ENCODE measurements at regions not wholly inside any gene's neighbourhood (a gene's known extent, or its start where the extent isn't known, plus 50 kb on each side); places are given as distances from the start of the nearest gene placed in this dataset.
"Not testable (repeated sequence)": the region's sequence is repeated elsewhere in the genome, so short reads cannot be mapped to it uniquely, and the experiment has no call there.

DNA sequence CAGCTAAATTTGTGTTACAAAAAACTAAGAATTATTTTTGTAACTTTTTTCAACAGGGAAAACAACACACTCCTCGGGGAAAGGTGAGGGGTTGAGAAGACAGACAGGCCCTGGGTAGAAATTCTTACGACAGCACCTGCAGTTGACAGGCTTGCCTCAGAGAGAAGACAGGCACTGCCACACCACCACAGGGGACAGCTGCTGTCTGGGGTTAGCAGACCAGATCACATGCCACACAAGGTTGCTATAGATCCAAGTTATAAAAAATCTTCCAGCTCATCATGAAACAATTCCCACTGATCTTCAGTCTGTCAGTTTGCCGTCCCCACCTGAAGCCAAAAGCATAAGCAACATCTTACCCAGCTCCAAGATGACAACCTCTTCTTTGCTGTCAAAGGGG, 143.2 kb upstream of the ZCCHC13 start:
- Histone ChIP-seq H3K4me1 (ENCODE audit: insufficient read depth, low read length) (no peaks in the 10 kb centered on the region), H3K9ac (ENCODE audit: low read depth, low read length) (no peak overlapping the region), H3K36me3 (ENCODE audit: insufficient read depth, low read length) (no peaks in the 10 kb centered on the region), H3K9me3 (ENCODE audit: control insufficient read depth, insufficient read depth, low read length) (peaks cover 17% of the 10 kb centered on the region)

DNA sequence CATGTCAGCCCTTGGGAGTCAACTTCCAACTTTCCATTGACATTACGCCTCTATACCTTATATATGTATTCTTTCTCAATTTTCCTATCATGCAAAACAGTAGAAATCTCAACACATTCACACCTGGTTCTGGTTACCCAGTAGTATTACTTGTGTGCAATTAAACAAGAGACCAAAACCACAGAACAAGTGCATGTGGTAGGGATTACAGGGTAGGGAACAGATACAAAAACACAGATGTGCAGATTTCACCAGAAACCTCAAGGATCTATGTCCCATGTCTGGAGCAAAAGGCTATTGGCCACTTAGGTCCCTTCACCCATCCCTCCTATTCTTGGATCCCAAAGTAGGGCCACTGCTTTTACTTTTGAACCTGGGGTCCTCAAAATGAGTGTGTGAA, 143.6 kb upstream of the ZCCHC13 start:
- H3K9ac ChIP-seq (ENCODE audit: low read depth, low read length): no peak overlapping the region
- no peaks in the 10 kb centered on the region for H3K36me3 ChIP-seq (ENCODE audit: insufficient read depth, low read length)
- peaks cover 17% of the 10 kb centered on the region for H3K9me3 ChIP-seq (ENCODE audit: control insufficient read depth, insufficient read depth, low read length)
- H3K4me1 ChIP-seq (ENCODE audit: insufficient read depth, low read length): no peaks in the 10 kb centered on the region

DNA sequence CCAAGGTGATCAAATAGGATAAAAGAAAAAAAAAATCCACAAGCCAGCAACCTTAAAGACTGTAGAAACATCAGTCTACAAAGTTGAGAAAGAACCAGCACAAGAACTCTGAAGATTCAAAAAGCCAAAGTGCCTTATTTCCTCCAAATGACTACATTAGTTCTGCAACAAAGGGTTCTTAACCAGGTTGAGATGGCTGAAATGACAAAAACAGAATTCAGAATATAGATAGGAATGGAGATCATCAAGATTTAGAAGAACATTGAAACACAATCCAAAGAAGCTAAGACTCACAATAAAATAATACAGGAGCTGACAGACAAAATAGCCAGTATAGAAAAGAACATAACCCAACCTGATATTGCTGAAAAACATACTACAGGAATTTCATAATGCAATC, 156.5 kb upstream of the ZCCHC13 start:
- Histone ChIP-seq H3K9ac (ENCODE audit: low read depth, low read length) (no peak overlapping the region), H3K4me1 (ENCODE audit: insufficient read depth, low read length) (no peaks in the 10 kb centered on the region), H3K36me3 (ENCODE audit: insufficient read depth, low read length) (no peaks in the 10 kb centered on the region), H3K9me3 (ENCODE audit: control insufficient read depth, insufficient read depth, low read length) (peaks cover 5% of the 10 kb centered on the region; the same call in 1 of the 2 replicates)

- no peak overlapping the region for H3K9ac ChIP-seq (ENCODE audit: low read depth, low read length)
- no peaks in the 10 kb centered on the region for H3K36me3 ChIP-seq (ENCODE audit: insufficient read depth, low read length)
- peaks cover 26% of the 10 kb centered on the region for H3K9me3 ChIP-seq (ENCODE audit: control insufficient read depth, insufficient read depth, low read length)
- no peaks in the 10 kb centered on the region for H3K4me1 ChIP-seq (ENCODE audit: insufficient read depth, low read length)
These were observed 165.0 kb upstream of the ZCCHC13 start for GRCh38 chrX:74138943-74139342.

GRCh38 chrX:74133156-74133796, 170.7 kb upstream of the ZCCHC13 start:
- Histone ChIP-seq H3K36me3 (ENCODE audit: insufficient read depth, low read length) (no peaks in the 10 kb centered on the region), H3K9ac (ENCODE audit: low read depth, low read length) (no peak overlapping the region), H3K9me3 (ENCODE audit: control insufficient read depth, insufficient read depth, low read length) (peaks cover 17% of the 10 kb centered on the region), H3K4me1 (ENCODE audit: insufficient read depth, low read length) (peaks cover 11% of the 10 kb centered on the region)

DNA sequence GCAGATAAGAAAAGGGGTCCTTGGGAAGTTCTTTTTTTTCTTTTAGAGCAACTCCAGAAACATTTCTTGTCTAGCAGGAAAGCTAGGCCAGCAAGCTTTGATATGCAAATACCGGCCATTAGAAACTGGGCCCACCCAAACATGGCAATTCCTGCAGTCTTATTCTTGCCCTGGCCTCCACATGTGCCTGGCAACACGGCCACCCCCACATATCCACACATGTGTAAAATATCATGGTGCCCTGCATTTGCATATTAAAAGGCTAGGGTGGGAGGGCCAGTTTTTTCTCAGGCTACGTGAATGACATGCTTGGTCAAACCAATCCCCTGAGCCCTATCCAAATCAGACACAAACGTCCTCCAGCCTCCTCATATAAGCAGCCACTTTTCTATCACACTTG, 171.7 kb upstream of the ZCCHC13 start:
- H3K9ac ChIP-seq (ENCODE audit: low read depth, low read length): no peak overlapping the region
- peaks cover 13% of the 10 kb centered on the region for H3K9me3 ChIP-seq (ENCODE audit: control insufficient read depth, insufficient read depth, low read length)
- H3K4me1 ChIP-seq (ENCODE audit: insufficient read depth, low read length): peaks cover 11% of the 10 kb centered on the region
- no peaks in the 10 kb centered on the region for H3K36me3 ChIP-seq (ENCODE audit: insufficient read depth, low read length)

- H3K9me3 ChIP-seq (ENCODE audit: control insufficient read depth, insufficient read depth, low read length): no peaks in the 10 kb centered on the region
- no peaks in the 10 kb centered on the region for H3K4me1 ChIP-seq (ENCODE audit: insufficient read depth, low read length)
- H3K36me3 ChIP-seq (ENCODE audit: insufficient read depth, low read length): no peaks in the 10 kb centered on the region
- no peak overlapping the region for H3K9ac ChIP-seq (ENCODE audit: low read depth, low read length)
These were observed 184.7 kb upstream of the ZCCHC13 start for GRCh38 chrX:74119016-74119910.

- H3K4me1 ChIP-seq (ENCODE audit: insufficient read depth, low read length): no peaks in the 10 kb centered on the region
- no peak overlapping the region for H3K9ac ChIP-seq (ENCODE audit: low read depth, low read length)
- no peaks in the 10 kb centered on the region for H3K36me3 ChIP-seq (ENCODE audit: insufficient read depth, low read length)
- H3K9me3 ChIP-seq (ENCODE audit: control insufficient read depth, insufficient read depth, low read length): no peaks in the 10 kb centered on the region
These were observed 185.7 kb upstream of the ZCCHC13 start for GRCh38 chrX:74117962-74118902.

- Histone ChIP-seq H3K9ac (ENCODE audit: low read depth, low read length) (no peak overlapping the region), H3K4me1 (ENCODE audit: insufficient read depth, low read length) (no peaks in the 10 kb centered on the region), H3K36me3 (ENCODE audit: insufficient read depth, low read length) (no peaks in the 10 kb centered on the region), H3K9me3 (ENCODE audit: control insufficient read depth, insufficient read depth, low read length) (peaks cover 3% of the 10 kb centered on the region)
These were observed 192.7 kb upstream of the ZCCHC13 start for GRCh38 chrX:74111245-74111644.

DNA sequence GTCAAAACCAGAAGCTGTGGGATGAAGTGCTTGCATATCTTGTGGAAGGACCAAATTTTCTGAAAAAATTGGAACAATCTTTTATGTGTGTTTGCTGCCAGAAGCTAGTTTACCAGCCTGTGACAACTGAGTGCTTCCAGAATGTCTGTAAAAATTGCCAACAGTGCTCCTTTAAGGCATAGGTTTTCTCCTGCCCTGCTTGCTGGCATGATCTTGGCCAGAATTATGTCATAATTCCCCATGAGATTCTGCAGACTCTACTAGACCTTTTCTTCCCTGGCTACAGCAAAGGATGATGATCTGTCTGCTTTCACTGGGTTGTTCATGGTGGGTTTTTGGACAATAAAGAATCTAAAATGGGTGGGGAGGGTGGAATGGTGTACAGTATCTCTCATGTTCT, 196.3 kb upstream of the ZCCHC13 start:
- no peaks in the 10 kb centered on the region for H3K36me3 ChIP-seq (ENCODE audit: insufficient read depth, low read length)
- no peak overlapping the region for H3K9ac ChIP-seq (ENCODE audit: low read depth, low read length)
- H3K9me3 ChIP-seq (ENCODE audit: control insufficient read depth, insufficient read depth, low read length): peaks cover 7% of the 10 kb centered on the region
- H3K4me1 ChIP-seq (ENCODE audit: insufficient read depth, low read length): no peaks in the 10 kb centered on the region

- Histone ChIP-seq H3K9ac (ENCODE audit: low read depth, low read length) (no peak overlapping the region), H3K36me3 (ENCODE audit: insufficient read depth, low read length) (no peaks in the 10 kb centered on the region), H3K9me3 (ENCODE audit: control insufficient read depth, insufficient read depth, low read length) (peaks cover 10% of the 10 kb centered on the region), H3K4me1 (ENCODE audit: insufficient read depth, low read length) (no peaks in the 10 kb centered on the region)
These were observed 199.5 kb upstream of the ZCCHC13 start for GRCh38 chrX:74104356-74105015.

DNA sequence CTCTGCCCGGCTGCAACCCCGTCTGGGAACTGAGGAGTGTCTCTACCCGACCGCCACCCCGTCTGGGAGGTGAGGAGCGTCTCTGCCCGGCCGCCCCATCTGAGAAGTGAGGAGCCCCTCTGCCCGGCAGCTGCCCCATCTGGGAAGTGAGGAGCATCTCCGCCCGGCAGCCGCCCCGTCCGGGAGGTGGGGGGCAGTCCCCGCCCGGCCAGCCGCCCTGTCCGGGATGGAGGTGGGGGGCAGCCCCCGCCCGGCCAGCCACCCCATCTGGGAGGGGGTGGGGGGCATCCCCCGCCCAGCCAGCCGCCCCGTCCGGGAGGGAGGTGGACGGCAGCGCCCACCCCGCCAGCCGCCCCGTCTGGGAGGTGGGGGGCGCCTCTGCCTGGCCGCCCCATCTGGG, 205.6 kb upstream of the ZCCHC13 start:
- not testable (repeated sequence) for H3K9ac ChIP-seq (ENCODE audit: low read depth, low read length); H3K36me3 ChIP-seq (ENCODE audit: insufficient read depth, low read length); H3K4me1 ChIP-seq (ENCODE audit: insufficient read depth, low read length); H3K9me3 ChIP-seq (ENCODE audit: control insufficient read depth, insufficient read depth, low read length)

GRCh38 chrX:74090049-74090448, 213.9 kb upstream of the ZCCHC13 start:
- H3K4me1 ChIP-seq (ENCODE audit: insufficient read depth, low read length): no peaks in the 10 kb centered on the region
- no peaks in the 10 kb centered on the region for H3K36me3 ChIP-seq (ENCODE audit: insufficient read depth, low read length)
- H3K9ac ChIP-seq (ENCODE audit: low read depth, low read length): no peak overlapping the region
- H3K9me3 ChIP-seq (ENCODE audit: control insufficient read depth, insufficient read depth, low read length): peaks cover 26% of the 10 kb centered on the region

Data from ES-I3 (cell line).